GM19468 (cell line): ENCODE measurements at regions not wholly inside any gene's neighbourhood (a gene's known extent, or its start where the extent isn't known, plus 50 kb on each side); places are given as distances from the start of the nearest gene placed in this dataset.

Experiments used
- ATAC-seq: cut with Tn5 transposase; IDR thresholded peaks from one replicate; pipeline ENCODE4 v1.9.1; 2021; ENCODE audit warnings: mild to moderate bottlenecking, moderate library complexity, moderate number of reproducible peaks; ENCODE audit not compliant: unreplicated experiment; ENCODE audit errors: extremely low read depth

DNA sequence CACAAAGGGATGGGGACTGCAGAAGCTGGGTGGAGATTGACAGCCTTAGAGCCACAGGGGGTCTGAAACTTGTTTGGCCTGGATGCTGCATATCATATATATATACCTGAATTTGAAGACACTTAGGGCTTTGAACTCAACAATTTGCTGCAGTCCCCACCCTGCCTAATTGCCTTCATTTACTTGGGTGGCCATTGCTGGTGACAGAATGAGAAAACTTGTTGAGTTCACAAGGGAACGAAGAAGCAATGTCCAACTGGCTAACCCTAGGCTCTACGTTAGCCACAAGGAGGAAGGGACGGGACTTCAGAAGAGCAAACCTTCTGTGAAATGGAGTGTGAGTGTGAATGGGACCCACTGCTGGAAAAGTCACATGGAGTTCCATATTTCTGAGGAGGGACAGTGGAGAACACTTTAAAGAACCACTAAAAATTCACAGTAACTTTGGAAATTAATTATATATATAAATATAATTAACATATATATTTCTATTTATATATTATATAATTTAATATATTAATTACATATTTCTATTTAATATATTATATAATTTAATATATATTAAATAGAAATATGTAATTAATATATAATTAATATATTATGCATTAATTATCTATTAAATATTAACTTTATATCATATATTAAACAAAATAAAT lies 215.3 kb upstream of the SOX9 start:
- ATAC-seq = no peak

DNA sequence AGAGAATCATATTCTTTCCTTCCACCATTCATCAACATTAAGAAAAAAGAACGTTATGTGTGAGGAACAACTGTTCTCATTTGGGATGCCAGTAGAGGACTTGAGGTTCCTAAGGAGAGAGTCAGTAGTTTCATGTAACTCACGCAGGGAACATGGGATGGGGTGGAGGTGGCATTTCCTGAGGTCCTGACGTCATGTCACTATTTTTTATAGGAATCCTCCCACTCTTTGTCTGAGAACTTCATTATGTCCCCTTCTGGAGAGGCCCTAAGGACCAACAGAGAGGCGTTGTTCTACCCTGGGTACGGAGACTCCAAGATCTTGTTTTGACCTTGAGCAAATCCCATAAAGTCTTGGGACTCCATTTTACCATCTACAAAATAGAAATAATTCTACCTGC lies 211.7 kb upstream of the SOX9 start:
- ATAC-seq = no peak

DNA sequence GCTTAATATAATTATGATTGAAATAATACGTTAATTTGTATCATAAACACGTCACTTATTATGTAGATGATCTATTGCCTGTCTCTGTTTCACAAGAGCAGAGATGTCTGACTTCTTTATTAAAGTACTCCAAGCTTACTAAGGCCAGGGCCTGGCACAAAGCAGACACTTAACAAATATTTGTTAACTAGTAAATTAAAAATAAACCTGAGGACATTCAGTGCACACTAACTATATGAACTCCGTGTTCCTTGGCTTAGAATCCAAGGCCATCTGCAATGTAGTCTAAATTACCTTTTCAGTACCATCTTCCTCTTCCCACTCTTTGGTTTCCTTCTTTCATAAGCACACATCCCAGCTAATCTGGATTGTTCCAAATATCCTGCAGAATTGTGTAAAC lies 210.8 kb upstream of the SOX9 start:
- no peak for ATAC-seq

DNA sequence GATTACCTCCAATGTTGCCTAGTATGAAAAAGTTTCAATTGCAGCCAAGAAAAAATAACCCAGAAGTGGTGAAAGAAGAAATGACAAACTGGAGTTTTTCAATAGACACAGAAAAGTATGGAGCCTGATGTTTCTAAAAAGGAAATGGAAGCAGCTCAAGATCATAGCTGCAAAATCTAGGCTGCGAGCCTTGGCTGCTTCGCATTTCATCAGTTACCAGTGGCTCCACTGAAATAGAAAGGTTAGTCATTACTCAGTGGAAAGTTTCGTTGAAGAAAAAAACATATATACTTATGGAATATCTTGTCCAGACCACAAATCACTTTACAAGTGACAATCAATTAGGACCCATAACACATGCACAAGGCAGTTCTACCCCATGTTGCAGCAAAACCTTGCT lies 206.8 kb upstream of the SOX9 start:
- no peak for ATAC-seq

DNA sequence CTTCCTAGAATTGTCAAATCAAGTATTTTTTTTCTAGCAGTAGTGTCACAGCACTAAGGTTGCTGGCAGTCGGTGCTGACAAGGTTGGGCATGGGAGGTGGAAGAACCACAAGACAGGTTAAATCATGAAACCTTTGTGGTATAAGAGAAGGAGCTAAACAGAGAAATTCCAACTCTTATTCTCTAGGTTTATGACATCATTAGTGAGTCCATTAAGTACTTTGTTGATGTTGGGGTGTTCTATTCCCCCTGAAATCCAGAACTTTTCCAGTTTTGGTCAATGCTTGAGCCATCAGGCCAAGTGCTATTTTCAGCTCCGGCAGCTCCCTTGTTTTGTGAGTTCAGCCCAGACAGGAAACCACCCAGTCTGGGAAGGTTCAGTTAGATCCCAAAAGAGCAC lies 206.0 kb upstream of the SOX9 start:
- ATAC-seq = no peak

DNA sequence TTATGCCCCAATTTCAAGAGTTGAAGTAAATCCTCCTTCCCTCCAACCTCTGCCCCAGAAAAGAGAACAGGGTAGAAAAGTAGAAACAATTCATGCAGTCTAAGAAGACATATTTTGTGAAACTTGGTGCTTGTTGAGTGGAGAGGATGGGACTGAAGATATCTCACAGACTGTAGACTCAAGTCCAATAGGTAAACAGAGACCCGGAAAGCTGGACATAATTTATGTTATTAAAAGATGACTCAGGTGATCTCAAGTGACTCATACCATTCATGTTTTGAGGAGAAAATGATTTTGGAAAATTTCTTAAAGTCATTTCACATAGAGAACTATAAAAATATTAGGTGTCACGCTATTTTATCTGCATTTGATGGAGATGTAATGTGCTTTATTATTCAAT lies 203.1 kb upstream of the SOX9 start:
- no peak for ATAC-seq

DNA sequence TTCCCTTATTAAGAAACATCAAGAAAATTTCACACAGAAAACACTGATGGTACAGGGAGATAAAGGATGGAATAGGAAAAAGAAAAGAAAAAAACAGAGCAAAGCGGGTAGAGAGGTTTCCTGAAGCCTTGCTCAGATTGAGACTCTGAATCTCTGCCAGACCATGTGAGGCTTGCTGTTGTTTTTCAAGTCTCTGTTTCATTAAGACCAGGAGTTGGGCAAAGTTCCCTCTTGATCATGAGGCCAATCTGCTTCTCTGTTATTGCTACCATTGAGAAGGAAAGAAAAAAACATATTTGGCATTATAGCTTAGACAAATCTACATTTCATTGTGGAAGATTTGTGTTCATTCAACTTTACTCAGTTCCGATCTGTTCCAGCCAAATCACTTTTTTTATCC lies 201.6 kb upstream of the SOX9 start:
- ATAC-seq = no peak

DNA sequence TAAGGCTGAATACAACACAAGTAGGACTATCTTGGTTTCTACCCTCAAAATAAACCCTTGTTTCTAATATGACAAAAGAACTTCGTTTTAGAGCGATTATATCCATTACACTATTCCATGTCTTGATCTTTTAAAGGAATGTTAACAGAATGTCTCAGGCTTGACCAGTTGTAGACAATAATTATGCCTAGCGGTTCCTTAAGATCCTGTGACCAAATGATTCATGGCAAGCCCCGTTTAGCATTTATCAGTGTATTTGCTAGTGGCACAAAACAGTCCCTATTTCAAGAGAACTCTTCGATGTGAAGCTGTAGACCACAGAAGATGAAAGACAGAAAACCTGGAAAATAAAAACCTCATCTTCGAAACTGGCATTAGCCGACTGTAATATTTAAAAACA lies 200.9 kb upstream of the SOX9 start:
- no peak for ATAC-seq

DNA sequence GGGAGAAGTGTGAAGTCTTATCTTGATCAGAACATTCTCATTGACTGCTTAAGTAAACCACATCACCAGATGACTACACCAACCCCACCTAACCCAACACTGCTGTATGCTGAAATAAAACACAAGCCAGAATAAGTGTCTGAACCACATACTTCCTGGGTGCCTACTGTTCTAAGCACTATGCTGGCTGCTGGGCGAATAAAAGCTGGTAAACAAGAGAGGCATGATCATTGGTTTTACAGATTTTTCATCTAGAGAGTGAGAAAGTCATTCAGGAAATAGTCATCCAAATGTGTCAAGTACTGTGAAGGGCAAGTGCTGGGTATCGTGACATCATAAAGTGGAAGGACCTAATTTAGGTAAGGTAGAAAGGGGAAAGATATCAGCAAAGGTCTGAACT lies 199.0 kb upstream of the SOX9 start:
- ATAC-seq = no peak

DNA sequence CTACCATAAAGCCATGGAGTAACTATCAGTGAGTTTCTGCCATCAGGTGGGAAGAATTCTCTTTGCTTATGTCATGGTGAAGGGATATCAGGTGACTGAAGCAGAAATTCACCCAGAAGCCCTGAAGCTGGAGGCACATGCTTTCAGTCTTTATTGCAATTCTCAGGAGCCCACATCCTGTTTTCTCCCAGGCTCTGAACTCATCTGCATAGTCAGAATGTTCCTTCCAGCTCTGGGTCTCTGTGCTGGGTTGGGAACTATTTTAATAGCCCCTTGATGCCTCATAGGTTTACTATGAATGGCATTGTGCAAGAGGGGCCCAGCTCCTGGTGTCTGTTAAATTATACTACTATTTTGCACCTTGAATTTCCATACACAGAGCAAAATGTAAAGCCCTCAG lies 198.4 kb upstream of the SOX9 start:
- ATAC-seq = no peak

DNA sequence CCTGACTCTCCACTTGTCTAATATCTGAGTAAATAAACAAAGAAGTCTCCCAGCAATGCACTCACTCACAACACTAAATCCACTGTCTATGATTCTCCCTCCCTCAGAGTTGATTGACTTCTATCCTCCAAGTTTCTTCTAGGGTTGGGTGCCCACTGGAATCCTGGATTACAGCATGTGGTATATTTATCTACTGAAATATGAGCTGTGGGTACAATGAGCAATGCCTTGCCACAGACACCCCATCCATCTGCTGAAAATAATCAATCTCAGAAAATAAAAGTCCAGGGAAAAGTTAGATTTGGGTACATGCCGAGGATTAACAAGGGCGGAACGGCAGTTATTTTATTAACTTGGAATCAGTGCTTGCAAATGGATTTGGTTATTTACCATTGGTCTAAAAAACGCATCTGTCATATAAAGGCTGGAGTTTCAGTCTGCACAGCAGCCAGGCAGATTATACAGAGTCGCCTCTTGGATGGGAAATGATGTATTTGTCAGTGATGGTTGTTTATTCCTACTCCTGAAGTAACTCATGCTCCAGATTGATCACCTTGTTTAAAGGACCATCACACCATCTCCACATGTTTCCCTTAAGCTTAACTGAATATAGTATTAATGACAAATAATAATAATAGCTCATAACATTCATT lies 193.9 kb upstream of the SOX9 start:
- ATAC-seq = no peak

DNA sequence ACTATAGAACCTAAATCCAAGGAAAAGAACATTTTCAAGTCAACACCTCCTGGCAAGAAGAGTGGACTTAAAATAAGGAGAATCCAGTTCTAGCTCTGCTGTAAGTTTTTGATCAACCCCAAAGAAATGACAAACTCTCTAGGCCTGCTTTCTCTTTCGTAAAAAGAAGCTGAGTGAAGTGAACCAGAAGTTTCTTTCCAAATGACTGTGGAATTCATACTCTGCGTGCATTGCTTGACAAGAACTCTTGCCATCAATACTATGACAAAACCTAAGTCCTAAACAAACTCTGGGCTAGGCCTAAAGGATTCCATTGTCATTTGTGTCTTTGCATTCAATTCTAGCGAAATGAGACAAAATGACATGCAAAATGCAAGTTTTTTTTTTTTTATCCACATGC lies 187.5 kb upstream of the SOX9 start:
- ATAC-seq = no peak

DNA sequence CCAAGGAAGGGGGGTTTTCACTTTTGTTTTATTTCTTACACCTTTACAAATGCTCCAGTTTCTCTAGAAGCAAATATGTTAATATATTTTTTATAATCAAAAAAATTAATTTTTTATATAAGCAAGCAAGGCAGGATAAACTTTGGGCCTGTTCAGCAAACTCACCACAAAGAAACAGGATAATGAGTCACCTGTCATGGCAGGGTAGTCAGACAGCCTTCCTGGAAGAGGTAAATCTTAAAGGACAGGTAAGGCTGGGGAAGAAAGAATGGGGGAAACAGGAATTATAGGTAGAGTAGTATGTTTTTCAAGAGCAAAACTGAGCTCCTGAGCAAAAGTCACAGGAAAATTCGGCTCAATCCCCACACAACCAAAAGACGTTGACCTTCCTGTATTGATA lies 186.3 kb upstream of the SOX9 start:
- ATAC-seq = no peak

DNA sequence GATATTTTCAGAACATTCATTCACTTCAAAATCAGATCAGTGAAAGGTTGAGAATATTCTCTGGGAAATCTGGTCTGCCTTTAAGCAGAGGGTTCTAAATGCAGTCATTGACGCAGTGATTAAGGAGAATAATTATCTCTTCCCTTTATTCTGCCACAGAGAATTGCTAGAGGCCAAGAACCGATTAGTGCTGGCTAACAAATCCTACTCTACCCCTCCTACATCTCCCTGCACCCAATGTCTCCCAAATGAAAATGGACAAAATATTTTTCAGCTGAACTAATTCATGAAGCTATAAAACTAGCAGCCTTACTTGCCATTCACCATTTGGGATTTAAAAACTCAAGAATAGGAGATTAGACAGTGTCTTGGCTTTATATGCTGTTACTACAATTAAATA lies 185.5 kb upstream of the SOX9 start:
- no peak for ATAC-seq

DNA sequence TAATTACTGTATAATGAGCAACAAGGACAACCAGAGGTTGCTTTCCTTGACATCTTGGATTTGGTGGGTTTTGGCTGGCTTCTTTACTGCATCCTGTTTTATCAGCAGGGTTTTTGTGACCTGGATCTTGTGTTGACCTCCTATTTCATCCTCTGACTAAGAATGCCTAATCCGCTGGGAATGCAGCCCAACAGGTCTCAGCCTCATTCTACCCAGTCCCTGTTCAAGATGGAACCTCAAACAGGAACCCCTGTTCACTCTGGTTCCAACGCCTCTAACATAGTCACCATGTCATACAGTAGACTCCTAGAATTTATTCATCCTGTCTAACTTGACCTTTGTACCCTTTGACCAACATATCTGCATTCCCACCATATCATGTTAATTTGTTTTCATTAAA lies 183.8 kb upstream of the SOX9 start:
- no peak for ATAC-seq

DNA sequence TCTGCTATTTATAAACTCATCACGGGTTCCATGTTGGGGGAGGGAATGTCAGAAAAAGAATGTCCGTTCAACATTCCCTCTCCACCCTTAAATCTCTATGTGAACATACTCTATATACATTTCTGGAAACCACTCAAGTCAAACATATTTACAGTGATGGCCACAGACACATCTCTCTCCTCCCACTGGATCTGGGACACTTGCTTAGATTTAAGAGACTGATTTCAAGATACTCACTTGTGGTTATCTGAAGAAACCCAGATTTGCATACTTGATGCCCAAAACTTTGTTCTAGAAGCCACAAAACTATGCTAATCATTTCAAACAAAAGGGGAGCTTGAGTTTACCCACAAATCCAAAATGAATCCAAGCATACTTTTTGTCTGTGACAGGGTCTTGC lies 182.9 kb upstream of the SOX9 start:
- no peak for ATAC-seq

DNA sequence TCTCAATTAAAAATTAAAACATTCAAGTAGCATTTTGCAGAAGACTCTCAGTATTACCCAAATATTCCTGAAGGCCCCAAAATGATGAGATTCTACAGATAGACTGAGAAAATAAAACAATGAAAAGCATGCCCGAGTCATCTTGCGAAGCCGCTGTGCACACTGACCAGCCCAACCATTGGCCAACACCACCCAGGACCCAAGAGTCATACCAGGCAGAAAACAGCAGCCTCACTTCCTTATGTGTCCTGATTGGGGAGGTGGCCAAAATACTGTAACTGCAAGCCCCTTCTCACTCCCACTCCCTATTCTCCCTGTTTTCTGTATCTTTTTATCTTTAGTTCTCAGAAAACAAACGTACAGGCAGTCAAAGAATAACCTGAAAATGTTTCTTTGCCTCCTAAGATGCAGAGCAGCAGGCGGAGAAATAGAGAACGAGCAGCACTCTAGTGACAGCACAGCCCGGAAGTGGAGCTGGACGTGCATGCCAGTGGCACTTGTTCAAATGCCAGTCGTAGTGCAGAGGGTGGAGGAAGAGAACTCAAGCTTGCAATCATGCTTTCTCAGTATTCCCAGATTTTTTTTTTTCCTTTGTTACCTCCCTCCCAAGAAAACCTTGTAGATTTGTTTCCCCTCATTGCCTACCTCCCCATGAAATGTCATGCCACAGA lies 182.3 kb upstream of the SOX9 start:
- no peak for ATAC-seq

DNA sequence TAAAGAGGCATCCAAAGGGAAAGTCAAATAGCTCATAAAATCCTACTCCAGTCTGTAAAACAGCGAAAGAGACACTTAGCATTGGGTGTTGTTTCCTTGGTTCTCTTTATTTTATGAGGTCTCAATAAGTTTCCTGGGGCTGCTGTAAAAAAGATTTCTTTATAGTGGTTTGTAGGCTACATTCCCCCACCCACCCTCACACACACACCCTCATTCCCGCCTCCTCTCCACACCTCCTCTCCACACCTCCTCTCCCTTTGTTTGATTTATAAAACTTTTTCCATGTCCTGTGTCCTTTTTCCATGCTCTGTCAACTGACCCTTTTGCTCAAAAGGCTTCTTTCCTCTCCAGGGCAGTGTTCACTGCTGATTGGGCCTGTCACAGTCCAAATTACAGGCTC lies 178.9 kb upstream of the SOX9 start:
- ATAC-seq = no peak

DNA sequence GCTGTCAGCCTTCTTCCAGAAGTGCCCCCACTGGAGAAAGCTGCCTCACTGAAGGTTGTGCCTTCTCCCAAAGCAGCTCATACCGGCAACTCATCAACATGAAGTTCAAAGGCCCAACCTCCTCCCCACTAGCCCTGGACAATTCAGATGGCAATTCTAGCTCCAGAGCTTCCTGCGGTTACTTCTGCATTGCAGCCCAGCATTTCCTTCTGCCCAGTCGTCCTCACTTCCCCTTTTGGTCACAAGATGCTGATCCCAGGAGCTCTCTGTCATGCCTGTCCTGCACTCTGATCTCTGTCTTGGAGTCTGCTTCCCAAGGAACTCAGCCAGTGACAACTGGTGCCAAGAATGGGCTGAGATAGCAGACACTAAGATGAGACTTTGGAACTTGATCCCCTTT lies 178.2 kb upstream of the SOX9 start:
- no peak for ATAC-seq

DNA sequence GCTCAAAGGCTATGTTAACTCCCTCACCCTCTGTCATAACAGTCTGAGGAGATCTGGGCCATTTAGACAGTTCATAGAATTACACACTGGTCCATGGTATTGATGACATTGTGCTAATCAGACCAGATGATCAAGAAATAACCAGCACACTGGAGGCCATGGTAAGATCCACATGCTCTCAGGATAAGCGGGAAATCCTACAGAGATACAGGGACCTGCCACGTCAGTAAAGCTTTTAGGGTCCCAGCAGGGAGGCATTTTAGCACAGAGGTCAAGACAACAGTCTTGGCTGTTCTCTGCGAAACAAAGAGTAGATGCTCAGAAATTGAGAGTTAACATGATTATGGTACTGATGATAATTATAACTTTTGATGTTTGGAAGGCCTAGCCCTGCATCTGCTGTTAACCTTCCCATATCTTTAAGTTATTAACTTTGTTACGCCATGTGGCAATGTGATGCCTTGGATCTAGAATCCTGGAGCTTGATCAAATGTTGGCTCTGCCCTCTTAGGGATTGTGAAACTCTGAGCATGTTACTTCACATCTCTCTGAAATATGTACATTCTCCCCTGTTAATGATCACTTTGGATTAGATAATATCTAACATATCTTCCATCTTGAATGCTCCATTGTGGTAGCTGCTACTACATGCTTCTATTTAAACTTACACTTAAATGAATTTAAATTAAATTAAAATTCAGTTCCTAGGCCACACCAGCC lies 172.0 kb upstream of the SOX9 start:
- no peak for ATAC-seq

DNA sequence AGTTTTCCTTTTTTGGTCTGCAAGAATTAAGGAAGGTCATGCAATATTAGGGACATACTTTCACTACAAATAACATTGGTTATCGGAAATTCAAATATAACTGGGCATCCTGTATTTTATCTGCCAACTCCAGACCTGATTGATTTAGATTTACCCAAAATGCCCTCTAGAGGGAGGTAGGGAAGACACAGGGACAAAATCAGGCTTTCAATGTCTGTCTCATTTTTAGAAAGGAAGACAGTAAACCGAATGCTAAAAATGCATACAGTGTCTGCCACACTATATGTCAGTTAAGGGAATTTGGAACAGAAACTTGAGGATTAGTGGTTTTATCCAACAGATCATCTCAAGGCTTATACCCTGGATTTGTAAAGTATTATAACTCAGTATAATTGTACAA lies 161.7 kb upstream of the SOX9 start:
- ATAC-seq = no peak
